ENCODE measurements at regions not wholly inside any gene's neighbourhood (a gene's known extent, or its start where the extent isn't known, plus 50 kb on each side); places are given as distances from the start of the nearest gene placed in this dataset.

GRCh38 chr13:111505175-111505777 lies 184.8 kb downstream of the TEX29 start:
- Histone ChIP-seq H3K9me3 (ENCODE audit: insufficient read depth, low read depth, low read length) (no peaks in the 10 kb centered on the region), H2AFZ (ENCODE audit: low read depth, low read length) (no peak overlapping the region), H3K4me3 (ENCODE audit: insufficient read depth, low read depth, low read length) (no peak overlapping the region), H3K79me2 (ENCODE audit: insufficient read depth, low read length) (no peaks in the 10 kb centered on the region), H3K9ac (ENCODE audit: low read length) (no peak overlapping the region), H3K4me2 (ENCODE audit: low read length) (no peak overlapping the region), H3K4me1 (ENCODE audit: insufficient read depth, low read length) (no peaks in the 10 kb centered on the region), H4K20me1 (ENCODE audit: insufficient read depth, low read length) (no peaks in the 10 kb centered on the region), H3K27me3 (ENCODE audit: insufficient read depth, low read length) (no peaks in the 10 kb centered on the region), H3K27ac (ENCODE audit: low read depth, low read length) (no peak overlapping the region), H3K36me3 (ENCODE audit: insufficient read depth, low read length) (no peaks in the 10 kb centered on the region)
- Mint-ChIP-seq H3K4me1 (ENCODE audit: low read depth, unreplicated experiment) (peaks cover 3% of the 10 kb centered on the region), H3K9me3 (ENCODE audit: unreplicated experiment) (peaks cover 14% of the 10 kb centered on the region), H3K27me3 (ENCODE audit: low read depth, unreplicated experiment) (peaks cover 61% of the 10 kb centered on the region), H3K27ac (ENCODE audit: unreplicated experiment) (no peak overlapping the region), H3K36me3 (ENCODE audit: low read depth, unreplicated experiment) (no peaks in the 10 kb centered on the region), H3K4me3 (ENCODE audit: unreplicated experiment) (no peak overlapping the region)
- no peak for TF ChIP-seq EZH2 (IDR thresholded peaks at IDR 0.05; ENCODE audit: insufficient read depth, low read length)
- peak; percentile 11 for TF ChIP-seq CTCF (IDR thresholded peaks at IDR 0.05; ENCODE audit: insufficient read depth, low read depth, low read length)
- DNase-seq (ENCODE audit: low read depth): no peak
- FAIRE-seq: no peak

GRCh38 chr13:111506125-111506524 lies 185.7 kb downstream of the TEX29 start:
- H3K36me3 ChIP-seq (ENCODE audit: insufficient read depth, low read length): no peaks in the 10 kb centered on the region
- H3K4me1 ChIP-seq (ENCODE audit: insufficient read depth, low read length): no peaks in the 10 kb centered on the region
- H3K9ac ChIP-seq (ENCODE audit: low read length): no peak overlapping the region
- DNase-seq (ENCODE audit: low read depth) (no peak), FAIRE-seq (no peak)
- H3K36me3 Mint-ChIP-seq (ENCODE audit: low read depth, unreplicated experiment): no peaks in the 10 kb centered on the region
- H3K27me3 Mint-ChIP-seq (ENCODE audit: low read depth, unreplicated experiment): peaks cover 55% of the 10 kb centered on the region
- H3K4me3 ChIP-seq (ENCODE audit: insufficient read depth, low read depth, low read length): no peak overlapping the region
- H2AFZ ChIP-seq (ENCODE audit: low read depth, low read length): no peak overlapping the region
- no peaks in the 10 kb centered on the region for H3K27me3 ChIP-seq (ENCODE audit: insufficient read depth, low read length)
- H3K27ac Mint-ChIP-seq (ENCODE audit: unreplicated experiment): no peak overlapping the region
- H3K4me3 Mint-ChIP-seq (ENCODE audit: unreplicated experiment): no peak overlapping the region
- H3K4me2 ChIP-seq (ENCODE audit: low read length): no peak overlapping the region
- H3K27ac ChIP-seq (ENCODE audit: low read depth, low read length): no peak overlapping the region
- H3K79me2 ChIP-seq (ENCODE audit: insufficient read depth, low read length): no peaks in the 10 kb centered on the region
- H4K20me1 ChIP-seq (ENCODE audit: insufficient read depth, low read length): no peaks in the 10 kb centered on the region
- TF ChIP-seq EZH2 (IDR thresholded peaks at IDR 0.05; ENCODE audit: insufficient read depth, low read length) (no peak), CTCF (IDR thresholded peaks at IDR 0.05; ENCODE audit: insufficient read depth, low read depth, low read length) (no peak)
- peaks cover 14% of the 10 kb centered on the region for H3K9me3 Mint-ChIP-seq (ENCODE audit: unreplicated experiment)
- H3K4me1 Mint-ChIP-seq (ENCODE audit: low read depth, unreplicated experiment): peaks cover 3% of the 10 kb centered on the region
- H3K9me3 ChIP-seq (ENCODE audit: insufficient read depth, low read depth, low read length): no peaks in the 10 kb centered on the region

GRCh38 chr13:111506621-111507020 lies 186.2 kb downstream of the TEX29 start:
- no peak for FAIRE-seq
- H2AFZ ChIP-seq (ENCODE audit: low read depth, low read length): no peak overlapping the region
- H3K79me2 ChIP-seq (ENCODE audit: insufficient read depth, low read length): no peaks in the 10 kb centered on the region
- H3K4me1 ChIP-seq (ENCODE audit: insufficient read depth, low read length): no peaks in the 10 kb centered on the region
- Mint-ChIP-seq H3K9me3 (ENCODE audit: unreplicated experiment) (peaks cover 11% of the 10 kb centered on the region), H3K36me3 (ENCODE audit: low read depth, unreplicated experiment) (no peaks in the 10 kb centered on the region), H3K27me3 (ENCODE audit: low read depth, unreplicated experiment) (peaks cover 55% of the 10 kb centered on the region), H3K27ac (ENCODE audit: unreplicated experiment) (no peak overlapping the region), H3K4me3 (ENCODE audit: unreplicated experiment) (no peak overlapping the region), H3K4me1 (ENCODE audit: low read depth, unreplicated experiment) (peaks cover 3% of the 10 kb centered on the region)
- no peak overlapping the region for H3K4me2 ChIP-seq (ENCODE audit: low read length)
- no peak overlapping the region for H3K27ac ChIP-seq (ENCODE audit: low read depth, low read length)
- no peak overlapping the region for H3K9ac ChIP-seq (ENCODE audit: low read length)
- DNase-seq (ENCODE audit: low read depth): no peak
- H4K20me1 ChIP-seq (ENCODE audit: insufficient read depth, low read length): no peaks in the 10 kb centered on the region
- H3K9me3 ChIP-seq (ENCODE audit: insufficient read depth, low read depth, low read length): no peaks in the 10 kb centered on the region
- TF ChIP-seq CTCF (IDR thresholded peaks at IDR 0.05; ENCODE audit: insufficient read depth, low read depth, low read length) (no peak), EZH2 (IDR thresholded peaks at IDR 0.05; ENCODE audit: insufficient read depth, low read length) (no peak)
- H3K27me3 ChIP-seq (ENCODE audit: insufficient read depth, low read length): no peaks in the 10 kb centered on the region
- no peaks in the 10 kb centered on the region for H3K36me3 ChIP-seq (ENCODE audit: insufficient read depth, low read length)
- H3K4me3 ChIP-seq (ENCODE audit: insufficient read depth, low read depth, low read length): no peak overlapping the region
